SK-N-SH (cell line): ENCODE measurements at regions not wholly inside any gene's neighbourhood (a gene's known extent, or its start where the extent isn't known, plus 50 kb on each side); places are given as distances from the start of the nearest gene placed in this dataset.

Source experiments
- CTCF ChIA-PET: fragments of 300-600, 350-600 bp; formaldehyde crosslinking; extraction: SDS; loops from one replicate; lab custom pipeline; 2021; lab: Yijun Ruan, JAX
- POLR2A ChIA-PET: fragments of 350-600 bp; sonication (Branson Sonifier 250); formaldehyde crosslinking; extraction: SDS; loops from one replicate; lab custom pipeline; 2020; ENCODE audit warnings: antibody characterized with exemption, inconsistent platforms; lab: Yijun Ruan, JAX
- DNase-seq: peaks from one replicate; pipeline ENCODE4 v3.0.0; 2012
- H2AFZ ChIP-seq: fragments of 200-600 bp; sonication (generic); 2 replicates; pipeline ENCODE4 v1.8.1; 2016; ENCODE audit warnings: antibody characterized with exemption, mild to moderate bottlenecking, low read depth
- H3F3A ChIP-seq: fragments of 200-600 bp; sonication (generic); replicated peaks from 2 replicates; pipeline ENCODE3; 2016; ENCODE audit warnings: antibody characterized with exemption, mild to moderate bottlenecking; ENCODE audit not compliant: insufficient read depth
- H3K27ac ChIP-seq, 2 experiments: fragments of 200-500 bp in 1 of 2; fragments of 200-600 bp in 1 of 2; sonication (Bioruptor generic) in 1 of 2; sonication (generic), shearing (Covaris generic) in 1 of 2; 2 replicates each; pipeline versions ENCODE4 v1.5.1 to v1.6.1; 2014 to 2016; ENCODE audit warnings: low read depth in 2 of 2, inconsistent platforms in 1 of 2, low read length in 1 of 2, mild to moderate bottlenecking in 1 of 2, mixed read lengths in 1 of 2
- H3K27me3 ChIP-seq: fragments of 200-600 bp; sonication (generic), shearing (Covaris generic); 2 replicates; pipeline ENCODE4 v1.6.1; 2016; ENCODE audit warnings: mixed run types; ENCODE audit not compliant: insufficient read depth
- H3K36me3 ChIP-seq, 2 experiments: fragments of 200-500 bp in 1 of 2; fragments of 200-600 bp in 1 of 2; sonication (Bioruptor generic) in 1 of 2; sonication (generic) in 1 of 2; replicated peaks in 1 of 2; 2 replicates each; pipeline versions ENCODE3 to v1.5.1; 2014 to 2016; ENCODE audit warnings: low read length in 1 of 2, mild to moderate bottlenecking in 1 of 2; ENCODE audit not compliant: insufficient read depth in 2 of 2, control insufficient read depth in 1 of 2
- H3K4me1 ChIP-seq, 2 experiments: fragments of 200-500 bp in 1 of 2; fragments of 200-600 bp in 1 of 2; sonication (Bioruptor generic) in 1 of 2; sonication (generic), shearing (Covaris generic) in 1 of 2; 2 replicates each; pipeline versions ENCODE4 v1.5.1 to v1.6.1; 2014 to 2016; ENCODE audit warnings: low read depth in 1 of 2, low read length in 1 of 2, mixed run types in 1 of 2; ENCODE audit not compliant: insufficient read depth in 2 of 2, control insufficient read depth in 1 of 2
- H3K4me2 ChIP-seq: fragments of 200-600 bp; sonication (generic), shearing (Covaris generic); 2 replicates; pipeline ENCODE4 v1.6.1; 2017; ENCODE audit warnings: mixed run types
- H3K4me3 ChIP-seq, 2 experiments: fragments of 200-500 bp in 1 of 2; fragments of 200-600 bp in 1 of 2; sonication (Bioruptor generic) in 1 of 2; sonication (generic), shearing (Covaris generic) in 1 of 2; 2 replicates each; pipeline versions ENCODE4 v1.5.1 to v1.8.1; 2014 to 2016; ENCODE audit warnings: low read depth in 2 of 2, inconsistent platforms in 1 of 2, low read length in 1 of 2, mild to moderate bottlenecking in 1 of 2, mixed read lengths in 1 of 2, moderate library complexity in 1 of 2
- H3K79me2 ChIP-seq: fragments of 200-600 bp; sonication (generic); 2 replicates; pipeline ENCODE4 v1.8.1; 2017; ENCODE audit warnings: mild to moderate bottlenecking; ENCODE audit not compliant: insufficient read depth
- H3K9ac ChIP-seq: fragments of 200-600 bp; sonication (generic); 2 replicates; pipeline ENCODE4 v1.6.1; 2017; ENCODE audit warnings: mixed run types
- H3K9me2 ChIP-seq: fragments of 200-600 bp; sonication (generic); 2 replicates; pipeline ENCODE4 v1.6.1; 2017; ENCODE audit warnings: mixed run types
- H3K9me3 ChIP-seq: fragments of 200-600 bp; sonication (generic); 2 replicates; pipeline ENCODE4 v1.6.1; 2017; ENCODE audit warnings: mixed run types, mild to moderate bottlenecking, moderate library complexity
- H4K20me1 ChIP-seq: fragments of 200-600 bp; sonication (generic); 2 replicates; pipeline ENCODE4 v1.6.1; 2017; ENCODE audit warnings: mild to moderate bottlenecking, mixed run types; ENCODE audit not compliant: insufficient read depth
- CHD2 ChIP-seq: fragments of 150-350 bp; IDR thresholded peaks from 2 replicates; pipeline ENCODE4 v1.6.1; 2018; ENCODE audit warnings: low read length; ENCODE audit not compliant: partially characterized antibody
- EP300 ChIP-seq, 2 experiments: IDR thresholded peaks; 2 replicates each; pipeline versions ENCODE4 v1.4.0 to v1.6.1; 2012; ENCODE audit warnings: borderline replicate concordance in 1 of 2, low read depth in 1 of 2, low read length in 1 of 2
- EZH2phosphoT487 ChIP-seq: fragments of 200-600 bp; sonication (generic); IDR thresholded peaks from 2 replicates; pipeline ENCODE4 v1.6.1; 2017; ENCODE audit warnings: low read depth, mixed run types, mild to moderate bottlenecking, antibody characterized with exemption, moderate library complexity, borderline replicate concordance
- FOSL2 ChIP-seq: IDR thresholded peaks from 2 replicates; pipeline ENCODE4 v1.4.0; 2012; ENCODE audit warnings: low read depth, mild to moderate bottlenecking, moderate library complexity, borderline replicate concordance
- MXI1 ChIP-seq: IDR thresholded peaks from 2 replicates; pipeline ENCODE4 v1.6.1; 2012; ENCODE audit warnings: mild to moderate bottlenecking, low read depth, low read length, improper control_type of control experiment
- NFIC ChIP-seq: IDR thresholded peaks from 2 replicates; pipeline ENCODE4 v1.4.0; 2012; ENCODE audit warnings: borderline replicate concordance
- NRF1 ChIP-seq: IDR thresholded peaks from 2 replicates; pipeline ENCODE4 v1.6.1; 2012; ENCODE audit warnings: low read depth, mild to moderate bottlenecking, low read length
- RCOR1 ChIP-seq: fragments of 150-350 bp; IDR thresholded peaks from 2 replicates; pipeline ENCODE4 v1.6.1; 2017; ENCODE audit warnings: antibody characterized with exemption, low read length
- RXRA ChIP-seq: IDR thresholded peaks from 2 replicates; pipeline ENCODE4 v1.4.0; 2012; ENCODE audit warnings: low read depth, mild to moderate bottlenecking, borderline replicate concordance
- SMC3 ChIP-seq: IDR thresholded peaks from 2 replicates; pipeline ENCODE4 v1.6.1; 2012; ENCODE audit warnings: low read depth, low read length, improper control_type of control experiment
- TAF1 ChIP-seq: IDR thresholded peaks from 2 replicates; pipeline ENCODE4 v1.6.1; 2012; ENCODE audit warnings: low read depth, mild to moderate bottlenecking, low read length, moderate library complexity, borderline replicate concordance
- TEAD4 ChIP-seq: IDR thresholded peaks from 2 replicates; pipeline ENCODE4 v1.4.0; 2012; ENCODE audit warnings: mild to moderate bottlenecking, borderline replicate concordance; ENCODE audit not compliant: insufficient read depth
- YY1 ChIP-seq: IDR thresholded peaks from 2 replicates; pipeline ENCODE4 v1.4.0; 2012; ENCODE audit warnings: low read depth, mild to moderate bottlenecking
- WGBS: methylation state at CpG from one replicate; pipeline ENCODE4 v1.1.6; 2017; ENCODE audit warnings: low lambda C conversion rate; 5-methylcytosine and 5-hydroxymethylcytosine counted together
- TF ChIP-seq, protein P1 (sequence below): fragments of 150-350 bp; IDR thresholded peaks from 2 replicates; pipeline ENCODE4 v1.6.1; 2017; ENCODE audit warnings: antibody characterized with exemption, low read length, low read depth, borderline replicate concordance
- TF ChIP-seq, protein P2 (sequence below): fragments of 150-350 bp; IDR thresholded peaks from 2 replicates; pipeline ENCODE4 v1.6.1; 2016; ENCODE audit warnings: mild to moderate bottlenecking, low read depth, low read length
- TF ChIP-seq, protein P3 (sequence below): IDR thresholded peaks from 2 replicates; pipeline ENCODE4 v1.4.0; 2012; ENCODE audit warnings: low read depth
- TF ChIP-seq, protein P4 (sequence below): IDR thresholded peaks from 2 replicates; pipeline ENCODE4 v1.4.0; 2012; ENCODE audit warnings: low read depth, borderline replicate concordance

DNA sequence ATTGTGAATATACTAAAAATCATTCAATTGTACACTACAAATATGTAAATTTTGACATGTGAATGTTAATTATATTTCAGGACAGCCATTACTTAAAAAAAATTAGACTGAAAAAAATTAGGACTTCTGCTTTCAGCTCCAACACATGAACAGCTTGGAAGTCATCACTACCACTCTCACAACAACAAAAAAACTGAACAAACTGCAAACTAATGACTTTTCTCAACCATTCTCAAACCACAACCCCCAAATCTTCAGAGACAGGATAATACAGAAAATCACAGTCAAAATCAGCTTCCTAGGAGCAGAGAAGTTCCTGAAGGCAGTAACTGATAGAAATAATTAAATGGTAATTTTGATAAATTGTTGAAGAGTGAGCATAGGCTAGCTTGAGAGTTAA is 686.4 kb downstream of the TLE1 start:
- Histone ChIP-seq H3K9me2 (no peaks in the 10 kb centered on the region), H3K36me3 (no peaks in the 10 kb centered on the region), H3K27me3 (no peaks in the 10 kb centered on the region), H3K9ac (no peak overlapping the region), H3K4me2 (no peak overlapping the region), H2AFZ (no peak overlapping the region), H3K27ac (no peak overlapping the region), H3K4me1 (no peaks in the 10 kb centered on the region), H3K9me3 (0 out of 2 replicates have a peak, but pooled peaks cover 3% of the 10 kb centered on the region), H3K4me3 (no peak overlapping the region), H4K20me1 (no peaks in the 10 kb centered on the region), H3F3A (no peaks in the 10 kb centered on the region), H3K79me2 (no peaks in the 10 kb centered on the region)
- TF ChIP-seq CHD2 (no peak), NRF1 (no peak), EP300 (IDR thresholded peaks at IDR 0.05; ENCODE audit: borderline replicate concordance in 1 of 2, low read depth in 1 of 2, low read length in 1 of 2) (no peak), NFIC (no peak), TEAD4 (no peak), MXI1 (no peak), RCOR1 (no peak), TAF1 (no peak)
- TF ChIP-seq, protein P1, sequence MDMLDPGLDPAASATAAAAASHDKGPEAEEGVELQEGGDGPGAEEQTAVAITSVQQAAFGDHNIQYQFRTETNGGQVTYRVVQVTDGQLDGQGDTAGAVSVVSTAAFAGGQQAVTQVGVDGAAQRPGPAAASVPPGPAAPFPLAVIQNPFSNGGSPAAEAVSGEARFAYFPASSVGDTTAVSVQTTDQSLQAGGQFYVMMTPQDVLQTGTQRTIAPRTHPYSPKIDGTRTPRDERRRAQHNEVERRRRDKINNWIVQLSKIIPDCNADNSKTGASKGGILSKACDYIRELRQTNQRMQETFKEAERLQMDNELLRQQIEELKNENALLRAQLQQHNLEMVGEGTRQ, result no peak
- CTCF ChIA-PET, result interaction anchor here (1.1 kb wide), 1 partner anchor 21 kb away, joined by 3 read pairs; no protein-coding TSS in a partner anchor
- DNase-seq, result no peak
- POLR2A ChIA-PET, result no interaction called here

DNA sequence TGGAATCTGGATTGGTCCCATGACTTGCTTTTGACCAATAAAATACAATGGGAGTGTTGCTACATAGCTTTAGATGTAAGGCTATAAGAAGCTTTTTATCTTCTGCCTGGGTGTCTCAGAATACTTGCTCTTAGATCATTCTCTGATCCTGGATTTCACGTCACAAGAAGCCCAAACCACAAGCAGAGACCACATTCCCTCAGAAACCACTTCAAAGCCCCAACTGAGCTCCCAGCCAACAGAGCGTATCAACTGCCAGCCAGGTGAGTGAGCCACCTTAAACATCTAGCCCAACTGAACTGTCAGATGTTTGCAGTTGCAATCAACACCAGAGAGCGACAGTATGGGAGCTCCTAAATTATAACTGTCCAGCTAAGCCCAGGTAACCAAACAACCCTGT is 687.1 kb downstream of the TLE1 start:
- POLR2A ChIA-PET, result no interaction called here
- WGBS, result 35% methylated on average over 3 of the region's 3 CpGs
- Histone ChIP-seq H3K79me2 (no peaks in the 10 kb centered on the region), H3K9me2 (no peaks in the 10 kb centered on the region), H3K4me1 (no peaks in the 10 kb centered on the region), H3F3A (no peaks in the 10 kb centered on the region), H3K27me3 (no peaks in the 10 kb centered on the region), H4K20me1 (no peaks in the 10 kb centered on the region), H3K4me3 (no peak overlapping the region), H3K27ac (no peak overlapping the region), H3K36me3 (no peaks in the 10 kb centered on the region), H3K9ac (no peak overlapping the region), H3K4me2 (no peak overlapping the region), H3K9me3 (0 out of 2 replicates have a peak, but pooled peaks cover 2% of the 10 kb centered on the region), H2AFZ (no peak overlapping the region)
- no peak for DNase-seq
- CTCF ChIA-PET, result interaction anchor here (1.1 kb wide), 1 partner anchor 20 kb away, joined by 3 read pairs; no protein-coding TSS in a partner anchor
- TF ChIP-seq, protein P2, sequence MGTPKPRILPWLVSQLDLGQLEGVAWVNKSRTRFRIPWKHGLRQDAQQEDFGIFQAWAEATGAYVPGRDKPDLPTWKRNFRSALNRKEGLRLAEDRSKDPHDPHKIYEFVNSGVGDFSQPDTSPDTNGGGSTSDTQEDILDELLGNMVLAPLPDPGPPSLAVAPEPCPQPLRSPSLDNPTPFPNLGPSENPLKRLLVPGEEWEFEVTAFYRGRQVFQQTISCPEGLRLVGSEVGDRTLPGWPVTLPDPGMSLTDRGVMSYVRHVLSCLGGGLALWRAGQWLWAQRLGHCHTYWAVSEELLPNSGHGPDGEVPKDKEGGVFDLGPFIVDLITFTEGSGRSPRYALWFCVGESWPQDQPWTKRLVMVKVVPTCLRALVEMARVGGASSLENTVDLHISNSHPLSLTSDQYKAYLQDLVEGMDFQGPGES, result no peak
- no peak for TF ChIP-seq TAF1
- no peak for TF ChIP-seq RCOR1
- TF ChIP-seq NRF1, result no peak
- no peak for TF ChIP-seq CHD2
- no peak for TF ChIP-seq FOSL2
- TF ChIP-seq SMC3, result no peak
- TF ChIP-seq YY1, result no peak
- TF ChIP-seq, protein P3, sequence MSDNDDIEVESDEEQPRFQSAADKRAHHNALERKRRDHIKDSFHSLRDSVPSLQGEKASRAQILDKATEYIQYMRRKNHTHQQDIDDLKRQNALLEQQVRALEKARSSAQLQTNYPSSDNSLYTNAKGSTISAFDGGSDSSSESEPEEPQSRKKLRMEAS, result no peak
- TF ChIP-seq, protein P1, result no peak
- no peak for TF ChIP-seq RXRA
- TF ChIP-seq TEAD4, result no peak
- no peak for TF ChIP-seq EZH2phosphoT487
- TF ChIP-seq, protein P4, sequence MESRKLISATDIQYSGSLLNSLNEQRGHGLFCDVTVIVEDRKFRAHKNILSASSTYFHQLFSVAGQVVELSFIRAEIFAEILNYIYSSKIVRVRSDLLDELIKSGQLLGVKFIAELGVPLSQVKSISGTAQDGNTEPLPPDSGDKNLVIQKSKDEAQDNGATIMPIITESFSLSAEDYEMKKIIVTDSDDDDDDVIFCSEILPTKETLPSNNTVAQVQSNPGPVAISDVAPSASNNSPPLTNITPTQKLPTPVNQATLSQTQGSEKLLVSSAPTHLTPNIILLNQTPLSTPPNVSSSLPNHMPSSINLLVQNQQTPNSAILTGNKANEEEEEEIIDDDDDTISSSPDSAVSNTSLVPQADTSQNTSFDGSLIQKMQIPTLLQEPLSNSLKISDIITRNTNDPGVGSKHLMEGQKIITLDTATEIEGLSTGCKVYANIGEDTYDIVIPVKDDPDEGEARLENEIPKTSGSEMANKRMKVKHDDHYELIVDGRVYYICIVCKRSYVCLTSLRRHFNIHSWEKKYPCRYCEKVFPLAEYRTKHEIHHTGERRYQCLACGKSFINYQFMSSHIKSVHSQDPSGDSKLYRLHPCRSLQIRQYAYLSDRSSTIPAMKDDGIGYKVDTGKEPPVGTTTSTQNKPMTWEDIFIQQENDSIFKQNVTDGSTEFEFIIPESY, result no peak
